A549 (cell line): ENCODE measurements at regions not wholly inside any gene's neighbourhood (a gene's known extent, or its start where the extent isn't known, plus 50 kb on each side); places are given as distances from the start of the nearest gene placed in this dataset.

Experiments
- TF ChIP-seq, protein P1 (sequence below): IDR thresholded peaks from 2 replicates; pipeline ENCODE4 v1.6.1; 2012
- TF ChIP-seq, protein P2 (sequence below): fragments of >200 bp; sonication (Bioruptor Twin); formaldehyde crosslinking; IDR thresholded peaks from 3 replicates; pipeline ENCODE4 v1.5.1; 2016
- TF ChIP-seq, protein P3 (sequence below): fragments of 150-350 bp; IDR thresholded peaks from 2 replicates; pipeline ENCODE4 v1.6.1; 2014; ENCODE audit warnings: low read depth, mild to moderate bottlenecking, low read length

DNA sequence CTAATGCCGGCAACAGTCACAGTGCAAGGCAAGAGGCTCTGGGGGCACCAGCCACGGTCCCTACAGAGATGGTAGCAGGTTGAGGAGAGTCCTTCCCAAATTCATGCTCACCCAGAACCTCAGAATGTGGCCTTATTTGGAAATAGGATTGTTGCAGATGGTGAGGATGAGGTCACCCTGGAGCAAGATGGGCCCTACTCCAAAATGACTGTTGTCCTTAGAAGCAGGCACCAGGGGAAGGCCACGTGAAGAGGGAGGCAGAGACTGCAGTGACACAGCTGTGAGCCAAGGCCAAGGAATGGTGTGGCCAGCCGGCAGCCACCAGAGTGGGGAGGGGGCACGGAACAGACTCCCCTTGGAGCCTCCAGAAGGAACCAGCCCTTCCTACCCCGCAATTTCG, 70.8 kb upstream of the CLDN14 start:
- TF ChIP-seq, protein P1, sequence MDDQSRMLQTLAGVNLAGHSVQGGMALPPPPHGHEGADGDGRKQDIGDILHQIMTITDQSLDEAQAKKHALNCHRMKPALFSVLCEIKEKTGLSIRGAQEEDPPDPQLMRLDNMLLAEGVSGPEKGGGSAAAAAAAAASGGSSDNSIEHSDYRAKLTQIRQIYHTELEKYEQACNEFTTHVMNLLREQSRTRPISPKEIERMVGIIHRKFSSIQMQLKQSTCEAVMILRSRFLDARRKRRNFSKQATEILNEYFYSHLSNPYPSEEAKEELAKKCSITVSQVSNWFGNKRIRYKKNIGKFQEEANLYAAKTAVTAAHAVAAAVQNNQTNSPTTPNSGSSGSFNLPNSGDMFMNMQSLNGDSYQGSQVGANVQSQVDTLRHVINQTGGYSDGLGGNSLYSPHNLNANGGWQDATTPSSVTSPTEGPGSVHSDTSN, result no peak
- TF ChIP-seq, protein P2, sequence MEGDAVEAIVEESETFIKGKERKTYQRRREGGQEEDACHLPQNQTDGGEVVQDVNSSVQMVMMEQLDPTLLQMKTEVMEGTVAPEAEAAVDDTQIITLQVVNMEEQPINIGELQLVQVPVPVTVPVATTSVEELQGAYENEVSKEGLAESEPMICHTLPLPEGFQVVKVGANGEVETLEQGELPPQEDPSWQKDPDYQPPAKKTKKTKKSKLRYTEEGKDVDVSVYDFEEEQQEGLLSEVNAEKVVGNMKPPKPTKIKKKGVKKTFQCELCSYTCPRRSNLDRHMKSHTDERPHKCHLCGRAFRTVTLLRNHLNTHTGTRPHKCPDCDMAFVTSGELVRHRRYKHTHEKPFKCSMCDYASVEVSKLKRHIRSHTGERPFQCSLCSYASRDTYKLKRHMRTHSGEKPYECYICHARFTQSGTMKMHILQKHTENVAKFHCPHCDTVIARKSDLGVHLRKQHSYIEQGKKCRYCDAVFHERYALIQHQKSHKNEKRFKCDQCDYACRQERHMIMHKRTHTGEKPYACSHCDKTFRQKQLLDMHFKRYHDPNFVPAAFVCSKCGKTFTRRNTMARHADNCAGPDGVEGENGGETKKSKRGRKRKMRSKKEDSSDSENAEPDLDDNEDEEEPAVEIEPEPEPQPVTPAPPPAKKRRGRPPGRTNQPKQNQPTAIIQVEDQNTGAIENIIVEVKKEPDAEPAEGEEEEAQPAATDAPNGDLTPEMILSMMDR, result no peak
- TF ChIP-seq, protein P3, sequence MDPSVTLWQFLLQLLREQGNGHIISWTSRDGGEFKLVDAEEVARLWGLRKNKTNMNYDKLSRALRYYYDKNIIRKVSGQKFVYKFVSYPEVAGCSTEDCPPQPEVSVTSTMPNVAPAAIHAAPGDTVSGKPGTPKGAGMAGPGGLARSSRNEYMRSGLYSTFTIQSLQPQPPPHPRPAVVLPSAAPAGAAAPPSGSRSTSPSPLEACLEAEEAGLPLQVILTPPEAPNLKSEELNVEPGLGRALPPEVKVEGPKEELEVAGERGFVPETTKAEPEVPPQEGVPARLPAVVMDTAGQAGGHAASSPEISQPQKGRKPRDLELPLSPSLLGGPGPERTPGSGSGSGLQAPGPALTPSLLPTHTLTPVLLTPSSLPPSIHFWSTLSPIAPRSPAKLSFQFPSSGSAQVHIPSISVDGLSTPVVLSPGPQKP, result no peak
